OCI-LY1 (cell line): ENCODE measurements at regions not wholly inside any gene's neighbourhood (a gene's known extent, or its start where the extent isn't known, plus 50 kb on each side); places are given as distances from the start of the nearest gene placed in this dataset.

Experiments used
- EZH2 ChIP-seq: fragments of 200-600 bp; sonication (generic), shearing (Covaris generic); IDR thresholded peaks from 2 replicates; pipeline ENCODE4 v1.8.0; 2017; ENCODE audit warnings: borderline replicate concordance, mixed run types, mild to moderate bottlenecking, antibody characterized with exemption, low read length, moderate library complexity, mixed read lengths
- TF ChIP-seq, protein P1 (sequence below): fragments of 200-600 bp; sonication (generic), shearing (Covaris generic); IDR thresholded peaks from 2 replicates; pipeline ENCODE4 v1.5.1; 2017; ENCODE audit warnings: mild to moderate bottlenecking, antibody characterized with exemption, low read length, moderate library complexity, mixed read lengths

DNA sequence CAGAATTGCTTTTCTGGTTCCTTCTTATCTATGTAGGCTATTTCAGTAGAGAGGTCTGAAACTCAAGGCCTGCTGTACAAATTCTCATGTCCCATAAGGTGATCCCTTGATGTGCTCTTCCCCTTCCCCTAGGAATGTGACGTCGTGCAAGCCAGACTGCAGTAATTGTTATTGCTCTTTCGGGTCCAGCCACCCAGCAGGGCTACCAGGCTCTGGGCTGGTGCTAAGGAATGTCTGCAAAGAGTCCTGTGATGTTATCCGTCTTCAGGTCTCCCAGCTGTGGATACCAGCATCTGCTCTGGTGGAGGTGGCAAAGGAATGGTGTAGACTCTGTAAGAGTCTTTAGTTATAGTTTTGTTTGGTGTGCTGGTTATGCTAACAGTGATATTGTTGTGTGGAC lies 378.7 kb downstream of the C4orf33 start:
- TF ChIP-seq, protein P1, sequence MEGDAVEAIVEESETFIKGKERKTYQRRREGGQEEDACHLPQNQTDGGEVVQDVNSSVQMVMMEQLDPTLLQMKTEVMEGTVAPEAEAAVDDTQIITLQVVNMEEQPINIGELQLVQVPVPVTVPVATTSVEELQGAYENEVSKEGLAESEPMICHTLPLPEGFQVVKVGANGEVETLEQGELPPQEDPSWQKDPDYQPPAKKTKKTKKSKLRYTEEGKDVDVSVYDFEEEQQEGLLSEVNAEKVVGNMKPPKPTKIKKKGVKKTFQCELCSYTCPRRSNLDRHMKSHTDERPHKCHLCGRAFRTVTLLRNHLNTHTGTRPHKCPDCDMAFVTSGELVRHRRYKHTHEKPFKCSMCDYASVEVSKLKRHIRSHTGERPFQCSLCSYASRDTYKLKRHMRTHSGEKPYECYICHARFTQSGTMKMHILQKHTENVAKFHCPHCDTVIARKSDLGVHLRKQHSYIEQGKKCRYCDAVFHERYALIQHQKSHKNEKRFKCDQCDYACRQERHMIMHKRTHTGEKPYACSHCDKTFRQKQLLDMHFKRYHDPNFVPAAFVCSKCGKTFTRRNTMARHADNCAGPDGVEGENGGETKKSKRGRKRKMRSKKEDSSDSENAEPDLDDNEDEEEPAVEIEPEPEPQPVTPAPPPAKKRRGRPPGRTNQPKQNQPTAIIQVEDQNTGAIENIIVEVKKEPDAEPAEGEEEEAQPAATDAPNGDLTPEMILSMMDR: no peak
- no peak for TF ChIP-seq EZH2
